Hepatic stellate cell (primary cell): ENCODE measurements at regions not wholly inside any gene's neighbourhood (a gene's known extent, or its start where the extent isn't known, plus 50 kb on each side); places are given as distances from the start of the nearest gene placed in this dataset.
"Not testable (repeated sequence)": the region's sequence is repeated elsewhere in the genome, so short reads cannot be mapped to it uniquely, and the experiment has no call there.

Source experiments
- DNase-seq: peaks from one replicate; pipeline ENCODE4 v3.0.0; 2011; ENCODE audit warnings: low spot score

DNA sequence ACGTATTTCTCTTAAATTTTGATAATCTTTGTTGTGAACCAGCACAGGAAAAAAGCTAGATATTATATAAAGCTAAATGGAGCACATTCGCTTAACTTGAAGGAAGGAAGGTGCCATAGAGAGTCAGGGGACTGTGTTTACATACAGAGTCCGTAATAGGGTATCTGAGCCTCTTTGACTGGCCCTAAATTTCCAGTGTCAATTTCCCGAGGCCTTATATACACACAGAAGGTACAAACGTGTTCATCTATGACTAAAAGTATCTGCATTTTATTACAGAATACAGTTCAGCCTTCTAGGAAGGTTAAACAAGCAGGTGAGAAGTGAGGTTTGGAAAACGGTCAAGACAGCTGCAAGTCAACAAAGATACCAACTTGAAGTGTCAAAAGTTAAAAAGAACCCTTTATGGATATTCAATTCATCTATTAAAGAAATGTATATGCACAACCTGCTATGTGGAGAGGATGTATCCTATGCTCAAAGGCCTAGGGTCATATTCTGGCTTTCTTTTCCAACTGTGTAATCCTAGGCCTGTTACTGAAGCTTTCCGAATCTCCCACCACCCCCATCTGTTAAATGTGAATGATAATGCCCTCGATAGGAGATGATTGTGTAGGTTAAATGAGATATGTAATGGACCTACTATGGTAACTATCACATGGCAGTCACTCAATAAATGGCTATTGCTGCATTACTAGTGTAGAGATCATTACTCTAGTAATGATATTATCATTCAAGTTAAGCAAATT lies 263.7 kb upstream of the MAF start:
- DNase-seq = no peak

DNA sequence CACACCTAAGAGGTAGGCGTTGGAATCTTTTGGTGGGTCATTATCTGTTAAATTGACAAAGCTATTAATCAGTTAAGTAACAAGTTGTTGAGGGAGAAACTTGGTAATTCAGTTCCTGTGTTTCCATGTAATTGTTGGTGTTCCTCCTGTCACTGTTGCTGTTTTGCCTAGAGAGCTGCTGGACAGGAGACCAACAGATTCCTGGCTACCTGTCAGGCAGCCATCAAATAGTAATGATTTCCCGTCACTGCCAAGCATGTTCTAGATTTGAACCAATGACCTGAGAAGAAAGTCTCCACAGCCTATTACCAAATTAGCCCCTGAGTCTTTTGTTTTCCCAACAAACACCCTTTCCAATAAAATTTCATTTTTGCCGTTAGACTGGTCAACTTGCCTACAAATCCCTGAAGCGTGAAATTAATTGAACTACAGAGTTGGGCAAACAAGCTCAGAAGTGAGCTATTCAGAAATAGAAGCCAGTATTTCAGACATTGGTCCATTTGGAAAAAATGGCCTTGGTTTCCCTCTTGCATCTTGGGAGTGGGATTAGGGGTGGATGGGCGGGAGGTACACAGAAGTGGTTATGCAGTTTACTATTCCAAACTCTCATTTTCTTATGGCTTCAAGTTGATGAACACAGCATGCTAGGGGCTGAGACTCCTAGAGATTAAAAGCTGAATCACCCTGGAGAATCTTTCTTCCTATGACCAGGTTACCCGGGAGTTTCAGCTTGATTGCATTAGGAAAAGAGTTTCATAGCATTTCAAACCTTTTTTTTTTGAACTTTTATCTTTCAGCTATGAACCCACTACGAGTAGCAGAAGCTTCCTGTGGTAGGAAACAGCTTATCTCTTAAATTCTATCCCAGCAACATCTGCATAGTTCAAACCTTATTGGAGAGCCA lies 262.8 kb upstream of the MAF start:
- DNase-seq = no peak

GRCh38 chr16:79862601-79863000 lies 262.1 kb upstream of the MAF start:
- no peak for DNase-seq

GRCh38 chr16:79856581-79856980 lies 256.0 kb upstream of the MAF start:
- DNase-seq = no peak

DNA sequence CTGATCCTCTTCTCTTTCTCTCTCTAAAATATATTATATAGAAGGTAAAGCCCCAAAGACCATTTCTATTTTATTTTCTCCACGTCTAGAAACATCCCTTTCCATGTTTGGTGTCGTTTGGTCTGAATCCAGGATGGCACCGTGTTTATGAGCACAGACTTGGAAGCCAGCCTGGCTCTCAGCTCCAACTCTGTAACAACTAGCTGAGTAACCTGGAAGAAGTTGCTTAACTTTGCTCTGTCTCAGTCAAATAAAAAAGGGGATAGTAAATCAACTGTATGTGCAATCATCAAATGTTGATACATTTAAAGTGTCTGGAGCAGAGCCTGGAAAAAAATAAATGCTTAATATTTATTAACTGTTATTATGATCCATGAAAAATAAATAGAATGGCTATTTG lies 249.8 kb upstream of the MAF start:
- DNase-seq = no peak

GRCh38 chr16:79849119-79849518 lies 248.6 kb upstream of the MAF start:
- DNase-seq = no peak

DNA sequence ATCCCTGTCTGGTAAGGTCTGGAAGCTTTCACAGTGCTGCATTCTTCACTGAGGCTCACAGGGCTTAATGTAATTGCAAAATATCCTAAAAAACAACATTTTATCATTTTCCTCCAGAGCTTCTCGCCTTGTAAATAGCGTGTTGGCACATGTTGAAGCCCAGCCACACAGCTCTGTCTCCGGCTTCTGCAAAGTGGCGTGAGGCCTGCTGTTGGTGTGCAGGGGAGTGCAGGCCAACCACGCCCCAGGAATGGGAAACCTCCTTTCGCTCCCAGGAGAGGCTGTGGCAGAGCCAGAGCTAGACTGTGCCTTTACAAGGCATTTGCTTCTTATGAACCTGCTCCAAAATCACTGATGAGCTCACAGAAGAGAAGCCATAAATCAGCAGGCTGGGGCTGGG lies 248.2 kb upstream of the MAF start:
- DNase-seq = no peak

DNA sequence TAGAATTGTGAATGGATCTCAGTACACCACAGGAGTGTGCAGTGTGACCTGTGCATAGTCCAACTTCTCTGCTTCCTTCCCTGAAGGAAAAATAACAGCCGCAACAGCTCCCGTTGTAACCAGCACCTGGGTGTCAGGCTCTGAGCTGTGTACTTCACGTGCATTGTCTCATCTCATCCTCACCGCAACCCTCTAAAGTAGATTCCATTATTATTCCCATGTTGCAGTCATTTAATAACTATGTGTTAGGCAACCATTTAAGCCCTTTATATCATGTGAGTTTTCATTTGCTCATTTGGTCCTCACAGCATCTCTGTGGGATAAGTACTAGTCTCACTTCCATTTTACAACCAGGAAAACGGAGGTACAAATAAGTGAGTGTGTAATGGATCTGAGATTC lies 247.0 kb upstream of the MAF start:
- DNase-seq = no peak

DNA sequence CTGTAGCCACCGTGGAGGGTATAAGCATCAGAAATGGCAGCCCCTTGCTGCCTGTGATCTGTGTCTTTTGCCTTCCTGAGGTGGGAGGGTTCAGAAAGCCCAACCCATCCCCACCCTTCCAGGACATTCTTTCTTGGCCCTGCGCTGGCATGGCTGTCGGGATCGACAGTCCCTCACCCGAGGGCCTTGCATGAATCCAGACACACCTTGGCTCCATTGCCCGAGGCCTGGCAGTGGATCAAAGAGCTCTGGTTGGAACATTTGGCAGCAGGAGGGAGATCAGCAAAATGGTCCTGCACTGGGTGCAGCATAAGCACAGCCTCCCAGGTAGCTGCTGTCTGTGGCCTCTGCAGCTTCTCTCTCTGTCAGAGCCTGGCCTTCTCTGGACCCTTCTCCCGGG lies 246.6 kb upstream of the MAF start:
- no peak for DNase-seq

DNA sequence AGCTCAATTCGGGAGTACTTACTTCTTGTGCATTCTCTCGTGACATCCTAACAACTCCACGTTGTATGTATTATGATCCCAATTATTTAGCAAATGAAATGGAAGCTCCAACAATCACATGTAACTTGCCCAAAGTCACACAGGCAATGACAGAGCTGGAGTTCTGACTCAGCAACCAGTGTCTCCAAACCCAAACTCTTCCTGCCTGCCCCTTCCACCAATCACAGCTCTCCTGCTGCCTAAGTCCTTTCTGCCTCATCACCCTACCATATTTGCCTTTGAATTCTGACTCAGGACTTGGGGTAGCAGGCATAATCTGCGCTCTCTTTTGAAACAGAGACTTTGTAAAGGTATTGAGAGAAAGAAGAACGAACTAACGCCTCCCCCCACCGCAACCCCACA lies 245.2 kb upstream of the MAF start:
- no peak for DNase-seq

DNA sequence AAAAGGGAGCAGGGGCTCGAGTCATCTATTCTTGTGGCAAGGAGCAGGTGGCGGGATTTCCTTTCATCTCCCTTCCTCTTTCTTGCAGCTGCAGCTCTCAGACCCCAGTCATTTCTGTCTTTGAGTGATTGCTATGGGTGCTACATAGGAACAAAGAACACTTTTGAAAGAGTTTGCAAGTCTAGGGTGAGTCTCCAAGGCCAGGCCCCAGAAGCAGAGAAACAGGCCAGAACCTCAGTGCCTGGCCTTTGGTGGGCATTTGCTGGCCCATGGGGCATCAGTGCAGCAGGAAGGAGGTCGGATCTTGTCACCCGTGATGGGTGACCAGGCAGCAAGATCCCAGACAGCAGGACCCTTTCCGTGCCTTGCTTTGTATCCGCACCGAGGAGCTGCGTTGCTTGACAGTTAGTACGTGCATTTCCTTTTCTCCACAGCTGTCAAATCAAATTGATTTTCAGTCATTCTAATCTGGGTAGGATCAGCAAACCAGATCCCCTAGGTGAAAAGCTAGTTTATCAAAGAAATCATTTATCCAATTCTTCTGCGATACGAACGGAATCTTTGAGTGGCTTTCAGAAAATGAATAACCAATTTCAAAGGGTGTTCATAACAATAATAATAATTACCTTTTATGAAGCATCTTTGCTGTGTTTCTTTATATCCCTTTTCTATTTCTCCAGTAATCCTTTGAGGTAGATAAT lies 244.6 kb upstream of the MAF start:
- no peak for DNase-seq

DNA sequence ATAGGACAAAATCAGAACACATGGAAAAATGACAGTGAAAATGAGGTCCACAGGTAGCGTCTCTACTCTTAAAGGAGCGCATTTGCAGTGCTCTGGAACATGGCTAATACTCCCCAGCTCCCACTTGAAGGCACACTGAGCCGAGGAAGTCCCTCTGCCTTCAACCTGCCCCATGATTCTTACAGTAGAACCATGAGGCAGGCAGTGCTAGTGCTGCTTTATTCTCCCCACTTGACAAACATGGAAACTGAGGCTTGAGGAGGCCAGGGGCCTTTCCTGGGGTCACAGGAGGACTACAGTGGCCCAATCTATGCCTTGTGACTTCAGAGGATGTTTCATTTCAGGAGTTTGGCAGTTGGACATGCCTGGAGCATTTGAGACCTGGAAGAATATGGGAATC lies 244.1 kb upstream of the MAF start:
- DNase-seq = no peak

GRCh38 chr16:79843631-79844043 lies 243.1 kb upstream of the MAF start:
- no peak for DNase-seq

DNA sequence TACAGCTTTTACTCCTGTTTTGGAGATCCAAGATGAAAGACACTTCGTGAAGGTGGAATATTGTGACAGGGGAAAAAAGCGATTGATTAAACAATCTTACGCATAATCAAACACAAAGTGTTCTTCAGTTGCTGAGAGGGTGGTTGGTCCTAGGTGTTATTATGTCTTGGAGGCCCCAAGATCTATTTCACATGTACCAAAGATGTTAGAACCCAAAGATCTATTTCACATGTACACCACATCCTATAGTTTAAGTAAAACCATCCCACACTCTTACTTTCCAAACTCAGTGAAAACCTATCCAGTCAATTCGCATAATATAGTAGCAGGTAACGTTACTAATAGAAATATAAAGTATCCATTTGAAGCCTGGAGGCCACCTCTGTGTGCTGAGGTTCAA lies 242.6 kb upstream of the MAF start:
- DNase-seq = no peak

- no peak for DNase-seq
Measured at GRCh38 chr16:79842197-79842596, 241.7 kb upstream of the MAF start.

DNA sequence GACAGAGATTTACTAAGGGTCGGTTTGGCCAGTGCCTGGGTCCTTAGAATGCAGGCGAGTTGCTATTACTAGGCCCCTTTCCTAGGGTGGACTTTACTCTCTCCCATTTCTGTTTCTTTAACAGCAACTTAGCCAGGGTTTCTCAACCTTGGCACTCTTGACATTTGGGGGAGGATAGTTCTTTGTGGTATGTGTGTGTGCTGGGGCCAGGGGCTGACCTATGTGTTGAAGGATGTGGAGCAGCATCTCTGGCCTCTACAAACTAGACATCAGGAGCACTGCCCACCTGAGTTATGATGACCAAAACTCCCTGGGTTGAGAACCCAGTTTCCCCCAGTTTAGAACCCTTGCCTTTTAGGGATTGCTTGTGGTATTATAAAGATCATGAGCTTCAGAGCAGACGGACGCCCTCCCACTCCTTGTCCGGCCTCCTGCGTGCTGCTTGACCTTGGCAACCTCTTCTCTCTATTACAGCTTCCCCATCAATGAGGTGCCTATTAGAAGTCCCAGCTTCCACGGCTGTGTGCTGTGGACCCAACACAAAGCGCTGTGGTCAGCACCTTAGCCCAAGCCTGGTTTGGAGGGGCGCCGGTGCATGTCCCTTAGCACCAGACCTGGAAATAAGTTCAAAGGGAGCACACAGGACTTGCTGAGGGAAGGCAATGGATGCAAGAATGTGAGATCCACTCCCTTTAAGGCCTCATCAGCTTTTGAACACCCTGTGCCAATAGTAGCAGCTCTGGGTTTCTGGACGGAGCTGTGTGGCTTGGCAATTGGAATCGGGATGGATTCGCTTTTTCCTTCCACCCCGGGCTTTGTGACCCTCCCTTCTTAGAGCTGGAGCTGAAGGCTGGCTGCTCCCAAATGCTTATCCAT lies 239.2 kb upstream of the MAF start:
- no peak for DNase-seq

- no peak for DNase-seq
Measured at GRCh38 chr16:79838496-79839259, 238.1 kb upstream of the MAF start.

GRCh38 chr16:79836144-79836543 lies 235.6 kb upstream of the MAF start:
- no peak for DNase-seq

- no peak for DNase-seq
Measured at GRCh38 chr16:79835194-79835593, 234.7 kb upstream of the MAF start.

DNA sequence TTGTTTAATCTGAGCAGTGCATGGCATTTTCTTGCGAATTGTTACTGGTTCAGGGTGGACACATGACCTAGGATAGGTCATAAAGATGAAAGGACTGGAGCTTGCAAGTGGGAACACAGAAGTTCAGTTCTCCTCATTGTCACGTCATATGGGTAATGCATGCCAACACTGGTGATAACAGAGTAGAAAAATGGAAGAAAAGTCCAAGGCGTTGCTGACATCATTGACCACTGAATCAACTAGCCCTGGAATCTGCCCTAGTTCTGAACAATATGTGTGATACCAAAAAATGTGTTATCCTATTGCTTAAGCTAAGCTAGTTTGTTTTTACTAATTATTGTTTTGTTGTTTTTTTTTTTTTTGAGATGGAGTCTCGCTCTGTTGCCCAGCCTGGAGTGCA lies 234.2 kb upstream of the MAF start:
- no peak for DNase-seq

- not testable (repeated sequence) for DNase-seq
Measured at GRCh38 chr16:79834003-79834402, 233.5 kb upstream of the MAF start.
